PFSK-1 (cell line): ENCODE measurements at regions not wholly inside any gene's neighbourhood (a gene's known extent, or its start where the extent isn't known, plus 50 kb on each side); places are given as distances from the start of the nearest gene placed in this dataset.

Experiments used
- POLR2AphosphoS5 ChIP-seq: IDR thresholded peaks from 2 replicates; pipeline ENCODE4 v1.6.1; 2012; ENCODE audit warnings: low read depth, mild to moderate bottlenecking, control low read depth, low read length, moderate library complexity
- SIN3A ChIP-seq: IDR thresholded peaks from 2 replicates; pipeline ENCODE4 v1.6.1; 2012; ENCODE audit warnings: mild to moderate bottlenecking, low read length, moderate library complexity, borderline replicate concordance; ENCODE audit not compliant: insufficient read depth
- TAF1 ChIP-seq: IDR thresholded peaks from 2 replicates; pipeline ENCODE4 v1.6.1; 2012; ENCODE audit warnings: low read length, control low read depth, borderline replicate concordance; ENCODE audit not compliant: insufficient read depth

- no peak for TF ChIP-seq POLR2AphosphoS5
- no peak for TF ChIP-seq SIN3A
- TF ChIP-seq TAF1 = no peak
Measured at GRCh38 chr2:217054791-217055190, 194.9 kb upstream of the TNP1 start.
